Body of pancreas (tissue), 4 donors: ENCODE measurements at regions not wholly inside any gene's neighbourhood (a gene's known extent, or its start where the extent isn't known, plus 50 kb on each side); places are given as distances from the start of the nearest gene placed in this dataset.

Experiments
- CTCF ChIP-seq, 7 experiments: fragments of 450-650 bp in 4 of 7; fragments of 200-600 bp in 3 of 7; sonication (generic) in 3 of 7; IDR thresholded peaks; one replicate each; pipeline ENCODE4 v1.5.1; 2016 to 2019; ENCODE audit warnings: antibody characterized with exemption in 7 of 7
- POLR2A ChIP-seq, 3 donors: fragments of 450-650 bp; IDR thresholded peaks; one replicate each; pipeline ENCODE4 v1.6.1; 2016; ENCODE audit warnings: antibody characterized with exemption in 3 of 3, mild to moderate bottlenecking in 2 of 3

- no peak for TF ChIP-seq CTCF (IDR thresholded peaks at IDR 0.05)
- no peak for TF ChIP-seq POLR2A (IDR thresholded peaks at IDR 0.05)
Observed at GRCh38 chr5:126366199-126366560, 57.0 kb upstream of the GRAMD2B start.
